GM21619 (cell line): ENCODE measurements at regions not wholly inside any gene's neighbourhood (a gene's known extent, or its start where the extent isn't known, plus 50 kb on each side); places are given as distances from the start of the nearest gene placed in this dataset.
"Not testable (repeated sequence)": the region's sequence is repeated elsewhere in the genome, so short reads cannot be mapped to it uniquely, and the experiment has no call there.

Source experiments
- ATAC-seq: cut with Tn5 transposase; IDR thresholded peaks from one replicate; pipeline ENCODE4 v1.9.1; 2021; ENCODE audit not compliant: unreplicated experiment

DNA sequence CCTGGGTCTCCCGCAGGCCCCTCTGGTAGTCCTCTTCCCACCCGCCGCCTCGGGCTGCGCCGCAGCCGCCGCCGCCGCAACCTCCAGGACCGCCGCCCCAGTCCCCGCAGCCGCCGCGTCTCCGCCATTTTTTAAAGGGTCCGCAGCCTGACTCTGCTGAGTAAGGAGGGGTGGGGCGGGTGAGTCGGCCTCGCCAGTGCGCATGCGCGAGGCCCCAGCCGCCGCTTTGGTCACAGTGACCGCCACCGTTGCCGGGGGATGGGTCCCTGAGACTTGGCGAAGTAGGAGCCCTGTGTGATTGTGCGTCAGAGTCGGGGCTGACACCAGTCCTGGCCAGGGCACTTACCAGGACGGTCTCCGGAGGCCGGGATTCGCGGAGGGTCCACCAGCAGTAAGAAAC, 1424.2 kb upstream of the PCDH10 start:
- ATAC-seq: not testable (repeated sequence)

DNA sequence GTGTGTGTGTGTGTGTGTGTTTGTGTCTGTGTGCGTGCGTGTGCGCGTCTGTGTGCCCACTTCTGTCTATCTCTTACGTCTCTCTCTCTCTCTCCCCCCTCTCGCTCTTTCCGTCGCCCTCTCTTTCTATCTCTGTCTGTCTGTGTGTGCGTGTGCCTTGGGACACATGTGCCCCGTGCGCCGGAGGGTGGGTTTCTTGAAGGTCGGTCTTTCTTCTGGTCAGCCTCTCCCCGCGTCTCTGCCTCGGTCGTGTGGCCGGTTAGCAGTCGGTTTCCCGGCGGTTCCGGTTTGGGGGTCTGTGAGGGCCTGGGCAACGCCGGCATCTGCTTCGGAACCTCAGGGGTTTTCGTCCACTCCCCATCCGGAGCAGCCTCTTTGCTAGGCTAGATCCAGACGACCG, 1423.6 kb upstream of the PCDH10 start:
- ATAC-seq: not testable (repeated sequence)

DNA sequence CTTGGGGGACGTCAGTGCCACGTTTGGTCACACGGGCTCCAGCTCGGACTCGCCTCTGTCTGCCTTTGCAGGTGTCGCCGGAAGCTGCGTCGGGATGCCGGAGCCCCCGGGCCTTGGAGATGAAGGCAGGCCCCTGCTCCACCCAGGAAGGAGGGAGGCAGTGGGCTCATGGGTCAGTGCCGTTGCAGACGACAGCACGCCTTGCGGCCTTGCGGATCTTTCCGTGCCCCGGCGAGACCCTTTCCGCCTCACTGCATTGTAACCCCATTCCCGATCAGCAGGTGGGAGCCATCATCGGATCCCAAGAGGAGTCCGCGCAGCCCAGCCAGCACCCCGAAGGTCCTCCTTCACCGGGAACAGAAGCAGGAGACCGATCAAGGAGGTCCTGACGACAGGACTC, 1422.2 kb upstream of the PCDH10 start:
- ATAC-seq: not testable (repeated sequence)

DNA sequence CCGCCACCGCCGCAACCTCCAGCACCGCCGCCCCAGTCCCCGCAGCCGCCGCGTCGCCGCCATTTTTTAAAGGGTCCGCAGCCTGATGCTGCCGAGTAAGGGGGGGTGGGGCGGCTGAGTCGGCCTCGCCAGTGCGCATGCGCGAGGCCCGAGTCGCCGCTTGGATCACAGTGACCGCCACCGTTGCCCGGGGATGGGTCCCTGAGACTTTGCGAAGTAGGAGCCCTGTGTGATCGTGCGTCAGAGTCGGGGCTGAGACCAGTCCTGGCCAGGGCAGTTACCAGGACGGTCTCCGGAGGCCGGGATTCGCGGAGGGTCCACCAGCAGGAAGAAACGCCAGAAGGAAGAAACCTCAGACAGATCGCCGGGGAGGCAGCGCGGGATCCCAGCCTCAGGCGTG, 1421.7 kb upstream of the PCDH10 start:
- not testable (repeated sequence) for ATAC-seq

DNA sequence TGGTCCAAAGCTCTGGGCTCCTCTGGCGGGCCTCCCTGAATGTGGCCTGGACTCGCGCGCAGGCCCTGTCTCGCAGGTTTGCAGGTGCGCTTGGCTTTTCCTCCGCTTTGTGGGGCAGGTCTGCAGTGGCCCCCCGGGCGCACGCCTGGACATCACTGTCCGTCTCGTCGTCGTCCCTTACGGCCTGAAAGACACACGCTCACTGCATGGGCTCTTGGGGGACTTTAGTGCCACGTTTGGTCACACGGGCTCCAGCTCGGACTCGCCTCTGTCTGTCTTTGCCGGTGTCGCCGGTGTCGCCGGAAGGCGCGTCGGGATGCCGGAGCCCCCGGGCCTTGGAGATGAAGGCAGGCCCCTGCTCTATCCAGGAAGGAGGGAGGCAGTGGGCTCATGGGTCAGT, 1419.9 kb upstream of the PCDH10 start:
- ATAC-seq: not testable (repeated sequence)

DNA sequence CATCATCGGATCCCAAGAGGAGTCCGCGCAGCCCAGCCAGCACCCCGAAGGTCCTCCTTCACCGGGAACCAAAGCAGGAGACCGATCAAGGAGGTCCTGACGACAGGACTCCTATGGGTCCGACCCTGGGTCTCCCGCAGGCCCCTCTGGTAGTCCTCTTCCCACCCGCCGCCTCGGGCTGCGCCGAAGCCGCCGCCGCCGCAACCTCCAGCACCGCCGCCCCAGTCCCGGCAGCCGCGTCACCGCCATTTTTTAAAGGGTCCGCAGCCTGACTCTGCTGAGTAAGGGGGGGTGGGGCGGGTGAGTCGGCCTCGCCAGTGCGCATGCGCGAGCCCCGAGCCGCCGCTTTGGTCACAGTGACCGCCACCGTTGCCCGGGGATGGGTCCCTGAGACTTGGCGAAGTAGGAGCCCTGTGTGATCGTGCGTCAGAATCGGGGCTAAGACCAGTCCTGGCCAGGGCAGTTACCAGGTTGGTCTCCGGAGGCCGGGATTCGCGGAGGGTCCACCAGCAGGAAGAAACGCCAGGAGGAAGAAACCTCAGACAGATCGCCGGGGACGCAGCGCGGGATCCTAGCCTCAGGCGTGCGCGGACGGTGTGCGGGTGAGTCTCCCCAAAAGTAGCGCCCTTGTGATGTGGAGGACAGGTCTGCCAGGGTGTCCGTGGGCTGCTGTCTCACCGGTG, 1419.2 kb upstream of the PCDH10 start:
- ATAC-seq: not testable (repeated sequence)

DNA sequence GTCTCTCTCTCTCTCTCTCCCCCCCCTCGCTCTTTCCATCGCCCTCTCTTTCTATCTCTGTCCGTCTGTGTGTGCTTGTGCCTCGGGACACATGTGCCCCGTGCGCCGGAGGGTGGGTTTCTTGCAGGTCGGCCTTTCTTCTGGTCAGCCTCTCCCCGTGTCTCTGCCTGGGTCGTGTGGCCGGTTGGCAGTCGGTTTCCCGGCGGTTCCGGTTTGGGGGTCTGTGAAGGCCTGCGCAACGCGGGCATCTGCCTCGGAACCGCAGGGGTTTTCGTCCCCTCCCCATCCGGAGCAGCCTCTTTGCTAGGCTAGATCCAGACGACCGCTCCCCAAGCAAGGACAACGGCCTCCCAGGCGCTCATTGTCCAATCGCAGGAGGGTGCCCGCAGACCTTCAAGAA, 1418.5 kb upstream of the PCDH10 start:
- ATAC-seq: not testable (repeated sequence)

DNA sequence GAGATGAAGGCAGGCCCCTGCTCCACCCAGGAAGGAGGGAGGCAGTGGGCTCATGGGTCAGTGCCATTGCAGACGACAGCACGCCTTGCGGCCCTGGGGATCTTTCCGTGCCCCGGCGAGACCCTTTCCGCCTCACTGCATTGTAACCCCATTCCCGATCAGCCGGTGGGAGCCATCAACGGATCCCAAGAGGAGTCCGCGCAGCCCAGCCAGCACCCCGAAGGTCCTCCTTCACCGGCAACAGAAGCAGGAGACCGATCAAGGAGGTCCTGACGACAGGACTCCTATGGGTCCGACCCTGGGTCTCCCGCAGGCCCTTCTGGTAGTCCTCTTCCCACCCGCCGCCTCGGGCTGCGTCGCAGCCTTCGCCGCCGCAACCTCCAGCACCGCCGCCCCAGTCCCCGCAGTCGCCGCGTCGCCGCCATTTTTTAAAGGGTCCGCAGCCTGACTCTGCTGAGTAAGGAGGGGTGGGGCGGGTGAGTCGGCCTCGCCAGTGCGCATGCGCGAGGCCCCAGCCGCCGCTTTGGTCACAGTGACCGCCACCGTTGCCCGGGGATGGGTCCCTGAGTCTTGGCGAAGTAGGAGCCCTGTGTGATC, 1417.0 kb upstream of the PCDH10 start:
- ATAC-seq: not testable (repeated sequence)

DNA sequence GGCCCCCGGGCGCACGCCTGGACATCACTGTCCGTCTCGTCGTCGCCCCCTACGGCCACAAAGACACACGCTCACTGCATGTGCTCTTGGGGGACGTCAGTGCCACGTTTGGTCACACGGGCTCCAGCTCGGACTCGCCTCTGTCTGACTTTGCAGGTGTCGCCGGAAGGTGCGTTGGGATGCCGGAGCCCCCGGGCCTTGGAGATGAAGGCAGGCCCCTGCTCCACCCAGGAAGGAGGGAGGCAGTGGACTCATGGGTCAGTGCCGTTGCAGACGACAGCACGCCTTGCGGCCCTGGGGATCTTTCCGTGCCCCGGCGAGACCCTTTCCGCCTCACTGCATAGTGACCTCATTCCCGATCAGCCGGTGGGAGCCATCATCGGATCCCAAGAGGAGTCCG, 1414.8 kb upstream of the PCDH10 start:
- not testable (repeated sequence) for ATAC-seq

DNA sequence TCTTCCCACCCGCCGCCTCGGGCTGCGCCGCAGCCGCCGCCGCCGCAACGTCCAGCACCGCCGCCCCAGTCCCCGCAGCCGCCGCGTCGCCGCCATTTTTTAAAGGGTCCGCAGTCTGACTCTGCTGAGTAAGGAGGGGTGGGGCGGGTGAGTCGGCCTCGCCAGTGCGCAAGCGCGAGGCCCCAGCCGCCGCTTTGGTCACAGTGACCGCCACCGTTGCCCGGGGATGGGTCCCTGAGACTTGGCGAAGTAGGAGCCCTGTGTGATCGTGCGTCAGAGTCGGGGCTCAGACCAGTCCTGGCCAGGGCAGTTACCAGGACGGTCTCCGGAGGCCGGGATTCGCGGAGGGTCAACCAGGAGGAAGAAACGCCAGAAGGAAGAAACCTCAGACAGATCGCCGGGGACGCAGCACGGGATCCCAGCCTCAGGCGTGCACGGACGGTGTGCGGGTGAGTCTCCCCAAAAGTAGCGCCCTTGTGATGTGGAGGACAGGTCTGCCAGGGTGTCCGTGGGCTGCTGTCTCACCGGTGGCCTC, 1414.2 kb upstream of the PCDH10 start:
- not testable (repeated sequence) for ATAC-seq

DNA sequence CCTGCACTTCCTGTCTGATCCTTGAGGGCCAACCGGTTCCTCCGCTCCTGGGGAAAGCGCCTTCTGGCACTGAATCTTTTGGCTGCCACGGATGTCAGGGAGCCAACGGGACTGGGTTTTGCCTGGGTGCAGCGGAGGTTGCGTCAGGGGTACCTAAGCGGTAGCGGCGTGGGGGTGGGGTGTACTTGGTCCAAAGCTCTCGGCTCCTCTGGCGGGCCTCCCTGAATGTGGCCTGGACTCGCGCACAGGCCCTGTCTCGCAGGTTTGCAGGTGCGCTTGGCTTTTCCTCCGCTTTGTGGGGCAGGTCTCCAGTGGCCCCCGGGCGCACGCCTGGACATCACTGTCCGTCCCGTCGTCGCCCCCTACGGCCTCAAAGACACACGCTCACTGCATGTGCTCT, 1410.1 kb upstream of the PCDH10 start:
- ATAC-seq: not testable (repeated sequence)

DNA sequence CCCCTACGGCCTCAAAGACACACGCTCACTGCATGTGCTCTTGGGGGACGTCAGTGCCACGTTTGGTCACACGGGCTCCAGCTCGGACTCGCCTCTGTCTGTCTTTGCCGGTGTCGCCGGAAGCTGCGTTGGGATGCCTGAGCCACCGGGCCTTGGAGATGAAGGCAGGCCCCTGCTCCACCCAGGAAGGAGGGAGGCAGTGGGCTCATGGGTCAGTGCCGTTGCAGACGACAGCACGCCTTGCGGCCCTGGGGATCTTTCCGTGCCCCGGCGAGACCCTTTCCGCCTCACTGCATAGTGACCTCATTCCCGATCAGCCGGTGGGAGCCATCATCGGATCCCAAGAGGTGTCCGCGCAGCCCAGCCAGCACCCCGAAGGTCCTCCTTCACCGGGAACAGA, 1407.3 kb upstream of the PCDH10 start:
- ATAC-seq: not testable (repeated sequence)

DNA sequence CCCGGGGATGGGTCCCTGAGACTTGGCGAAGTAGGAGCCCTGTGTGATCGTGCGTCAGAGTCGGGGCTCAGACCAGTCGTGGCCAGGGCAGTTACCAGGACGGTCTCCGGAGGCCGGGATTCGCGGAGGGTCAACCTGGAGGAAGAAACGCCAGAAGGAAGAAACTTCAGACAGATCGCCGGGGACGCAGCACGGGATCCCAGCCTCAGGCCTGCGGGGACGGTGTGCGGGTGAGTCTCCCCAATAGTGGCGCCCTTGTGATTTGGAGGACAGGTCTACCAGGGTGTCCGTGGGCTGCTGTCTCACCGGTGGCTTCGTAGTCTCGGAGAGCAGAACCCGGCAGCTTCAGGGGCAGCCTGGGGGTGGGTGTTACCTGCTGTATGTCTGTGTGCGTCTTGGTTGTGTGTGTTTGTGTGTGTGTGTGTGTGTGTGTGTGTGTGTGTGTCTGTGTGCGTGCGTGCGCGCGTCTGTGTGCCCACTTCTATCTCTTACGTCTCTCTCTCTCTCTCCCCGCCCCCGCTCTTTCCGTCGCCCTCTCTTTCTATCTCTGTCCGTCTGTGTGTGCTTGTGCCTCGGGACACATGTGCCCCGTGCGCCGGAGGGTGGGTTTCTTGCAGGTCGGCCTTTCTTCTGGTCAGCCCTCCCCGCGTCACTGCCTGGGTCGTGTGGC, 1406.4 kb upstream of the PCDH10 start:
- ATAC-seq: not testable (repeated sequence)

DNA sequence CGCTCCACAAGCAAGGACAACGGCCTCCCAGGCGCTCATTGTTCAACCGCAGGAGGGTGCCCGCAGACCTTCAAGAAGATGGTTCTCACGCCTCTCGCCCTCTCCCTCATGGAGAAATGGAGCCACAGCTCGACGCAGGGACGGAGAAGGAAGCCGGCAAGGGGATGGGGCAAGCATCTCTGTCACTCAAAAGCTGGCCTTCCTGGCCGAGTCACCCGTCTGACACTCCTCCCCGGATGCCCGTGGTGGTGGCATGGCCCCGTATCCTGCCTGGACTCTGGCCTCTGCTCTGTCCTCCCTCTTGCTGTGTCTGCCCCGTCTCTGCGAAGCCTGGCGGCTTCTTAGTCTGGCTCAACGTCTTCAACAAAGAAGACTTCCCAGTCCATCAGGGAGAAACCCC, 1405.7 kb upstream of the PCDH10 start:
- ATAC-seq: not testable (repeated sequence)

DNA sequence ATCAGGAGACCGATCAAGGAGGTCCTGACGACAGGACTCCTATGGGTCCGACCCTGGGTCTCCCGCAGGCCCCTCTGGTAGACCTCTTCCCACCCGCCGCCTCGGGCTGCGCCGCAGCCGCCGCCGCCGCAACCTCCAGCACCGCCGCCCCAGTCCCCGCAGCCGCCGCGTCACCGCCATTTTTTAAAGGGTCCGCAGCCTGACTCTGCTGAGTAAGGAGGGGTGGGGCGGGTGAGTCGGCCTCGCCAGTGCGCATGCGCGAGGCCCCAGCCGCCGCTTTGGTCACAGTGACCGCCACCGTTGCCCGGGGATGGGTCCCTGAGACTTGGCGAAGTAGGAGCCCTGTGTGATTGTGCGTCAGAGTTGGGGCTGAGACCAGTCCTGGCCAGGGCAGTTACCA, 1401.9 kb upstream of the PCDH10 start:
- ATAC-seq: not testable (repeated sequence)

DNA sequence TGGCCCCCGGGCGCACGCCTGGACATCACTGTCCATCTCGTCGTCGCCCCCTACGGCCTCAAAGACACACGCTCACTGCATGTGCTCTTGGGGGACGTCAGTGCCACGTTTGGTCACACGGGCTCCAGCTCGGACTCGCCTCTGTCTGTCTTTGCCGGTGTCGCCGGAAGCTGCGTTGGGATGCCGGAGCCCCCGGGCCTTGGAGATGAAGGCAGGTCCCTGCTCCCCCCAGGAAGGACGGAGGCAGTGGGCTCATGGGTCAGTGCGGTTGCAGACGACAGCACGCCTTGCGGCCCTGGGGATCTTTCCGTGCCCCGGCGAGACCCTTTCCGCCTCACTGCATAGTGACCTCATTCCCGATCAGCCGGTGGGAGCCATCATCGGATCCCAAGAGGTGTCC, 1399.9 kb upstream of the PCDH10 start:
- ATAC-seq: not testable (repeated sequence)

DNA sequence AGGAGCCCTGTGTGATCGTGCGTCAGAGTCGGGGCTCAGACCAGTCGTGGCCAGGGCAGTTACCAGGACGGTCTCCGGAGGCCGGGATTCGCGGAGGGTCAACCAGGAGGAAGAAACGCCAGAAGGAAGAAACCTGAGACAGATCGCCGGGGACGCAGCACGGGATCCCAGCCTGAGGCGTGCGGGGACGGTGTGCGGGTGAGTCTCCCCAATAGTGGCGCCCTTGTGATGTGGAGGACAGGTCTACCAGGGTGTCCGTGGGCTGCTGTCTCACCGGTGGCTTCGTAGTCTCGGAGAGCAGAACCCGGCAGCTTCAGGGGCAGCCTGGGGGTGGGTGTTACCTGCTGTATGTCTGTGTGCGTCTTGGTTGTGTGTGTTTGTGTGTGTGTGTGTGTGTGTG, 1399.1 kb upstream of the PCDH10 start:
- ATAC-seq: not testable (repeated sequence)

DNA sequence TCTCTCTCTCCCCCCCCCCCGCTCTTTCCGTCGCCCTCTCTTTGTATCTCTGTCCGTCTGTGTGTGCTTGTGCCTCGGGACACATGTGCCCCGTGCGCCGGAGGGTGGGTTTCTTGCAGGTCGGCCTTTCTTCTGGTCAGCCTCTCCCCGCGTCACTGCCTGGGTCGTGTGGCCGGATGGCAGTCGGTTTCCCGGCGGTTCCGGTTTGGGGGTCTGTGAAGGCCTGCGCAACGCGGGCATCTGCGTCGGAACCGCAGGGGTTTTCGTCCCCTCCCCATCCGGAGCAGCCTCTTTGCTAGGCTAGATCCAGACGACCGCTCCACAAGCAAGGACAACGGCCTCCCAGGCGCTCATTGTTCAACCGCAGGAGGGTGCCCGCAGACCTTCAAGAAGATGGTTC, 1398.6 kb upstream of the PCDH10 start:
- ATAC-seq: not testable (repeated sequence)

DNA sequence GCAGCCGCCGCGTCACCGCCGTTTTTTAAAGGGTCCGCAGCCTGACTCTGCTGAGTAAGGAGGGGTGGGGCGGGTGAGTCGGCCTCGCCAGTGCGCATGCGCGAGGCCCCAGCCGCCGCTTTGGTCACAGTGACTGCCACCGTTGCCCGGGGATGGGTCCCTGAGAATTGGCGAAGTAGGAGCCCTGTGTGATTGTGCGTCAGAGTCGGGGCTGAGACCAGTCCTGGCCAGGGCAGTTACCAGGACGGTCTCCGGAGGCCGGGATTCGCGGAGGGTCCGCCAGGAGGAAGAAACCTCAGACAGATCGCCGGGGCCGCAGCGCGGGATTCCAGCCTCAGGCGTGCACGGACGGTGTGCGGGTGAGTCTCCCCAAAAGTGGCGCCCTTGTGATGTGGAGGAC, 1386.9 kb upstream of the PCDH10 start:
- ATAC-seq: not testable (repeated sequence)

DNA sequence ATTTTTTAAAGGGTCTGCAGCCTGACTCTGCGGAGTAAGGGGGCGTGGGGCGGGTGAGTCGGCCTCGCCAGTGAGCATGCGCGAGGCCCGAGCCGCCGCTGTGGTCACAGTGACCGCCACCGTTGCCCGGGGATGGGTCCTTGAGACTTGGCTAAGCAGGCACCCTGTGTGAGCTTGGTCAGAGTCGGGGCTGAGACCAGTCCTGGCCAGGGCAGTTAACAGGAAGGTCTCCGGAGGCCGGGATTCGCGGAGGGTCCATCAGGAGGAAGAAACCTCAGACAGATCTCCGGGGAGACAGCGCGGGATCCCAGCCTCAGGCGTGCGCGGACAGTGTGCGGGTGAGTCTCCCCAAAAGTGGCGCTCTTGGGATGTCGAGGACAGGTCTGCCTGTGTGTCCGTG, 1384.4 kb upstream of the PCDH10 start:
- no peak for ATAC-seq

DNA sequence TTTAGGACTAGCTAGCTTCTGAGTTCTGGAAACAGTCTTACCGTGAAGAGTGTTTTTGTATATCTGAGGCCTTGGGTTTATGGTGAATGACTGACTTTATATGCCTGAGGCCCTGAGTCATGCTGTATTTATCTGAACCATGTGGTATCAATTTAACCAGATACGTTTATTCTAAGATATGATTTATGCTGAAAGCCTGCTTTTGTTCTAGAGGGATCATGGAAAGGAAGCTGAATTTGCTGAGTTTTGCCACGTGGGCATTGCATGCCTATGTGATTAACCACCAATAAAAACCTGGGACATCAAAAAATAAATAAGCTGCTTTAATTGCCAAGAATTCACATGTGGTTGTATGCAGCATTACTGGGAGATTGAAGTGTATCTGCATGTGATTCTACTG, 1374.7 kb upstream of the PCDH10 start:
- not testable (repeated sequence) for ATAC-seq

DNA sequence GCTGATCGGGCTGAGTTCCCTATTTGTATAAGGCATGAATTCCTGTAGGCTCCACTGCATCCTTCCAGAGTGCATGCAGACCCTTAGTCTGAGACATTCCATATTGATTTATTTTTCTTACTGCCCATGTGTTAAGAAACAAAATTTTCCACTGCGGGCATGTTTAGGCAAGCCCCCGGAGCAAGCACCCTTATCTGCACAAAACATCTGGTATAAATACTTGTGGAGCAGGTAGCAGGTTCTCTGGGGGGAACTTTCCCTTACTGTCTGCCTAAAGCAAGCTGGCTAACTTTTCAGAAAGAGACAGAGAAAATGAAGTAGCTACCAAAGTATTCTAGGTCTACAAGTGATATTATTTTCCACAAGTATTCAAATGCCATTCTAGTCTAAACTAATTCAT, 1338.5 kb upstream of the PCDH10 start:
- ATAC-seq: not testable (repeated sequence)
